Effector memory CD4-positive, alpha-beta T cell (primary cell): ENCODE measurements at regions not wholly inside any gene's neighbourhood (a gene's known extent, or its start where the extent isn't known, plus 50 kb on each side); places are given as distances from the start of the nearest gene placed in this dataset.

Source experiments
- DNase-seq, 3 donors: peaks; one replicate each; pipeline ENCODE4 v3.0.0-alpha.2; 2020
- H3K27ac ChIP-seq: 2 replicates; pipeline ENCODE4 v1.7.0; 2013; ENCODE audit warnings: mild to moderate bottlenecking, low read length, moderate library complexity; ENCODE audit not compliant: insufficient read depth, poor library complexity, severe bottlenecking
- H3K27me3 ChIP-seq: replicated peaks from 2 replicates; pipeline ENCODE4 v1.7.0; 2013; ENCODE audit warnings: mild to moderate bottlenecking, low read length; ENCODE audit not compliant: insufficient read depth, control insufficient read depth, poor library complexity, severe bottlenecking
- H3K36me3 ChIP-seq: 2 replicates; pipeline ENCODE4 v1.7.0; 2013; ENCODE audit warnings: mild to moderate bottlenecking, low read length, moderate library complexity; ENCODE audit not compliant: control insufficient read depth, insufficient read depth
- H3K4me1 ChIP-seq: 2 replicates; pipeline ENCODE4 v1.7.0; 2013; ENCODE audit warnings: low read length, mild to moderate bottlenecking; ENCODE audit not compliant: control insufficient read depth, insufficient read depth, poor library complexity, severe bottlenecking
- H3K4me3 ChIP-seq: 2 replicates; pipeline ENCODE4 v1.7.0; 2013; ENCODE audit warnings: low read length, low read depth, mild to moderate bottlenecking; ENCODE audit not compliant: insufficient read depth, poor library complexity, severe bottlenecking
- H3K9me3 ChIP-seq: 2 replicates; pipeline ENCODE4 v1.7.0; 2013; ENCODE audit warnings: mild to moderate bottlenecking, low read length, moderate library complexity; ENCODE audit not compliant: control insufficient read depth

GRCh38 chr12:89245090-89245489 lies 107.2 kb downstream of the DUSP6 start:
- peak in 2 of 3 donors; percentile 20 to 31 for DNase-seq
- Histone ChIP-seq H3K27me3 (no peaks in the 10 kb centered on the region), H3K4me1 (peaks cover 27% of the 10 kb centered on the region), H3K9me3 (no peaks in the 10 kb centered on the region), H3K36me3 (no peaks in the 10 kb centered on the region), H3K27ac (no peak overlapping the region), H3K4me3 (no peak overlapping the region)

DNA sequence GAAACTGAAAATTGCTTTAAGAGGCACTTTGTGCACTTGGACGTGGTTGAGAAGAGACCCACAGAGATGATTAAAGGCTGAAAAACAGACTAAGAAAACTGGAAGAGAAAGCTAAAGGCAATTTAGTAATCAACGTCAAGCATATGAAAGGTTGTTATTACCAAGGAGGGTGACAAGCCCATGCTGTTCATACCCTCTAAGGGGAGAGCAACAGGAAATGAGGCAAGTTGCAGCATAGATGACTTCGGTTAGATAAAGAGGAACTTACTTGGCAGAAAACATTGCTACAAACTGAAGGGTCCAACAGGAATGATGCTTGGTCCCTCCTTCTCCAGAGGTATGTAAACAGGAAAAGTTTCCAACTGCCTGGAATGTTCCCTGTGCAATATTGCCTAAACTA lies 107.8 kb downstream of the DUSP6 start:
- peak overlapping the region; percentile 3 for H3K4me3 ChIP-seq
- H3K27ac ChIP-seq: no peak overlapping the region
- H3K4me1 ChIP-seq: peaks cover 27% of the 10 kb centered on the region
- no peaks in the 10 kb centered on the region for H3K27me3 ChIP-seq
- H3K9me3 ChIP-seq: no peaks in the 10 kb centered on the region
- H3K36me3 ChIP-seq: no peaks in the 10 kb centered on the region
- DNase-seq: no peak

GRCh38 chr12:89243771-89244170 lies 108.5 kb downstream of the DUSP6 start:
- no peak overlapping the region for H3K27ac ChIP-seq
- no peak for DNase-seq
- H3K27me3 ChIP-seq: no peaks in the 10 kb centered on the region
- no peaks in the 10 kb centered on the region for H3K36me3 ChIP-seq
- H3K4me1 ChIP-seq: peaks cover 27% of the 10 kb centered on the region
- H3K4me3 ChIP-seq: no peak overlapping the region
- H3K9me3 ChIP-seq: no peaks in the 10 kb centered on the region

GRCh38 chr12:89239534-89239933 lies 112.8 kb downstream of the DUSP6 start:
- peaks cover 33% of the 10 kb centered on the region for H3K4me1 ChIP-seq
- H3K27me3 ChIP-seq: no peaks in the 10 kb centered on the region
- DNase-seq: no peak
- no peaks in the 10 kb centered on the region for H3K9me3 ChIP-seq
- H3K27ac ChIP-seq: no peak overlapping the region
- no peaks in the 10 kb centered on the region for H3K36me3 ChIP-seq
- no peak overlapping the region for H3K4me3 ChIP-seq

DNA sequence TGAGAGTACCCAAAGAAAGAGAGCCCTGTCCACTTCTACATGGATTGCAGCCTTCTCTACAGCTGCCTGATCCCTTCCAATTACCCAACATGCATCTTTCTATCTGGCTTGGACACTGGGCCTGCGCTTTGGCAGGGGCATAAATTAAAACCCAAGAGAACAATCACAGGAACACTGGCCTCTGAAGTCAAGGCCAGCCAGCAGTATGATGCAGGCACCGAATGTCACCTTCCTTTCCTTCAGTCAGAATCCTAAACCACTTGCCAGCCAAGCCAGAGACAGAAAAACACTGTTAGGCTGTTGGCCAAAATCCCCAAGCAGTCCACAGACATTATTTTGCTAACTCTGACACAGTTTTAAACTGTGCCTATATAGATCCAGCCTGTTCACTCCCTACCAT lies 113.7 kb downstream of the DUSP6 start:
- Histone ChIP-seq H3K4me3 (no peak overlapping the region), H3K4me1 (peaks cover 26% of the 10 kb centered on the region), H3K9me3 (no peaks in the 10 kb centered on the region), H3K27ac (no peak overlapping the region), H3K36me3 (no peaks in the 10 kb centered on the region), H3K27me3 (no peaks in the 10 kb centered on the region)
- DNase-seq: no peak

DNA sequence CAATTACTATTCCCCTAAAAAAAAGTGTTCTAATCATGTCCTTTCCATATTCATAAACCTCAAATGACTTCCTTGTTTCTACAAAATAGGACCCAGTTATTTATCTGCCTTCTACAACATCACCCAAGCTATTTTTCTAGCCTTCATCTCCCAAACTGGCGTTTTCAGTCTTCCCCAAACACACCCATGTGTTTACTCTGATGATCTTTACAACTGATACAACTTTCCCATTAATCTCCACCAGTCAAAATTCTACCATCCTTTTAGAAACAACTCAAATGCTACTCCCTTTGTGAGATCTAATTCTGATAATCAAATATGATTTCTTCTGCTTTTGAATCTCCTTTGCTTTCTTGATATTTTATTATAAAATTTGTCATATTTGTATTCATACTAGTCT lies 114.5 kb downstream of the DUSP6 start:
- H3K27ac ChIP-seq: no peak overlapping the region
- no peaks in the 10 kb centered on the region for H3K27me3 ChIP-seq
- DNase-seq: no peak
- no peaks in the 10 kb centered on the region for H3K9me3 ChIP-seq
- H3K4me1 ChIP-seq: peaks cover 24% of the 10 kb centered on the region
- H3K4me3 ChIP-seq: no peak overlapping the region
- H3K36me3 ChIP-seq: no peaks in the 10 kb centered on the region

- Histone ChIP-seq H3K27me3 (no peaks in the 10 kb centered on the region), H3K27ac (no peak overlapping the region), H3K9me3 (no peaks in the 10 kb centered on the region), H3K4me1 (peaks cover 24% of the 10 kb centered on the region), H3K36me3 (no peaks in the 10 kb centered on the region), H3K4me3 (no peak overlapping the region)
- DNase-seq: no peak
Measured at GRCh38 chr12:89236748-89237383, 115.4 kb downstream of the DUSP6 start.

- H3K4me1 ChIP-seq: peaks cover 24% of the 10 kb centered on the region
- H3K27me3 ChIP-seq: no peaks in the 10 kb centered on the region
- H3K9me3 ChIP-seq: no peaks in the 10 kb centered on the region
- DNase-seq: no peak
- H3K27ac ChIP-seq: no peak overlapping the region
- H3K4me3 ChIP-seq: peak overlapping the region; percentile 5
- no peaks in the 10 kb centered on the region for H3K36me3 ChIP-seq
Measured at GRCh38 chr12:89236237-89236636, 116.1 kb downstream of the DUSP6 start.

- DNase-seq: no peak
- no peaks in the 10 kb centered on the region for H3K9me3 ChIP-seq
- H3K27ac ChIP-seq: no peak overlapping the region
- H3K36me3 ChIP-seq: no peaks in the 10 kb centered on the region
- H3K4me3 ChIP-seq: peak overlapping the region; percentile 5
- no peaks in the 10 kb centered on the region for H3K27me3 ChIP-seq
- peaks cover 24% of the 10 kb centered on the region for H3K4me1 ChIP-seq
Measured at GRCh38 chr12:89235189-89235993, 116.9 kb downstream of the DUSP6 start.

- Histone ChIP-seq H3K27me3 (no peaks in the 10 kb centered on the region), H3K27ac (no peak overlapping the region), H3K9me3 (no peaks in the 10 kb centered on the region), H3K4me3 (no peak overlapping the region), H3K4me1 (peaks cover 24% of the 10 kb centered on the region), H3K36me3 (no peaks in the 10 kb centered on the region)
- DNase-seq: no peak
Measured at GRCh38 chr12:89234324-89235114, 117.8 kb downstream of the DUSP6 start.
